ENCODE measurements at regions not wholly inside any gene's neighbourhood (a gene's known extent, or its start where the extent isn't known, plus 50 kb on each side); places are given as distances from the start of the nearest gene placed in this dataset.

DNA sequence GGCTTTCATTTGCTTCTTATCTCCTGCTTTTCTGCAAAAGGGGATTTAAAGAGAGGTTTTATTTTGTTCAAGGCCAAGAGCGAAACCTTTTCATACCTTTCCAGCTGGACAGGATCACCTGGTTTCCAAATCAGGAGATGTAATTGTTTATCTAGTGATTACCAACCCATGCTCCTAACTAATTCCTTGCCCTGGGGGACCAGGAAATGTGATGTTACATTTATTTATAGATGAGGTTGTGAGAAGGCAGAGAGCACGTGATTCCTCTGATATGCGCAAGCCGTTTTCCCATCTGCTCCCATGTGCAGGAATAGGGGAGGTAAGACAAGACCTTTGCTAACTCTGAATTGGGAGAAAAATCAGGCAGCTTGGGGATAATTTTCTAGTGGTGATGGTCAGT lies 507.2 kb upstream of the LARGE1 start:
- no peaks in the 10 kb centered on the region for H3K36me3 ChIP-seq (replicated peaks in 1 of 2; ENCODE audit: control extremely low read depth in 1 of 2, control insufficient read depth in 1 of 2, extremely low read depth in 1 of 2, insufficient read depth in 2 of 2, low read length in 1 of 2)
- TF ChIP-seq EZH2 (IDR thresholded peaks at IDR 0.05; ENCODE audit: borderline replicate concordance, insufficient read depth, low read depth, low read length, poor library complexity, severe bottlenecking) = no peak
- TF ChIP-seq, protein P1, sequence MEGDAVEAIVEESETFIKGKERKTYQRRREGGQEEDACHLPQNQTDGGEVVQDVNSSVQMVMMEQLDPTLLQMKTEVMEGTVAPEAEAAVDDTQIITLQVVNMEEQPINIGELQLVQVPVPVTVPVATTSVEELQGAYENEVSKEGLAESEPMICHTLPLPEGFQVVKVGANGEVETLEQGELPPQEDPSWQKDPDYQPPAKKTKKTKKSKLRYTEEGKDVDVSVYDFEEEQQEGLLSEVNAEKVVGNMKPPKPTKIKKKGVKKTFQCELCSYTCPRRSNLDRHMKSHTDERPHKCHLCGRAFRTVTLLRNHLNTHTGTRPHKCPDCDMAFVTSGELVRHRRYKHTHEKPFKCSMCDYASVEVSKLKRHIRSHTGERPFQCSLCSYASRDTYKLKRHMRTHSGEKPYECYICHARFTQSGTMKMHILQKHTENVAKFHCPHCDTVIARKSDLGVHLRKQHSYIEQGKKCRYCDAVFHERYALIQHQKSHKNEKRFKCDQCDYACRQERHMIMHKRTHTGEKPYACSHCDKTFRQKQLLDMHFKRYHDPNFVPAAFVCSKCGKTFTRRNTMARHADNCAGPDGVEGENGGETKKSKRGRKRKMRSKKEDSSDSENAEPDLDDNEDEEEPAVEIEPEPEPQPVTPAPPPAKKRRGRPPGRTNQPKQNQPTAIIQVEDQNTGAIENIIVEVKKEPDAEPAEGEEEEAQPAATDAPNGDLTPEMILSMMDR (IDR thresholded peaks at IDR 0.05) = no peak
- no peak overlapping the region for H3K4me2 ChIP-seq (replicated peaks; ENCODE audit: low read depth, low read length, poor library complexity, severe bottlenecking)
- H3K27me3 Mint-ChIP-seq = no peaks in the 10 kb centered on the region
- peaks cover 0 to 4% (median 1%) of the 10 kb centered on the region in 3 donors for H3K9me3 ChIP-seq (ENCODE audit: control extremely low read depth in 1 of 3, control insufficient read depth in 2 of 3, insufficient read depth in 1 of 3, low read length in 2 of 3)
- no peak overlapping the region for H3K27ac ChIP-seq (ENCODE audit: low read length in 2 of 2)
- no peaks in the 10 kb centered on the region for H3K27me3 ChIP-seq (replicated peaks in 1 of 4; ENCODE audit: control extremely low read depth in 1 of 4, control insufficient read depth in 3 of 4, insufficient read depth in 4 of 4, low read length in 3 of 4)
- 81% methylated on average over 3 of the region's 4 CpGs for WGBS (ENCODE audit: insufficient coverage)
- no peak overlapping the region for H3K4me3 Mint-ChIP-seq
- peaks cover 5% of the 10 kb centered on the region for H3K9me3 Mint-ChIP-seq (ENCODE audit: insufficient read depth)
- ChIA-PET POLR2A (no interaction called here), CTCF (no interaction called here)
- no peak overlapping the region for H3K4me3 ChIP-seq (ENCODE audit: control extremely low read depth in 1 of 5, extremely low read depth in 1 of 5, insufficient read depth in 1 of 5, low read depth in 2 of 5, low read length in 4 of 5)
- no peaks in the 10 kb centered on the region for H4K20me1 ChIP-seq (ENCODE audit: control insufficient read depth, insufficient read depth, low read length, poor library complexity, severe bottlenecking)
- H3K4me1 Mint-ChIP-seq = no peaks in the 10 kb centered on the region
- H3K79me2 ChIP-seq (ENCODE audit: control insufficient read depth, insufficient read depth, low read length) = no peaks in the 10 kb centered on the region
- ATAC-seq (ENCODE audit: low read depth) (no peak), DNase-seq (no peak)
- no peak overlapping the region for H2AFZ ChIP-seq (ENCODE audit: insufficient read depth, low read depth, low read length, poor library complexity, severe bottlenecking)
- H3K4me1 ChIP-seq (ENCODE audit: control insufficient read depth in 2 of 2, insufficient read depth in 2 of 2, low read length in 2 of 2) = no peaks in the 10 kb centered on the region
- H3K27ac Mint-ChIP-seq = no peak overlapping the region
- intact Hi-C loops (cut with micrococcal nuclease) = no loop called here
- H3K9ac ChIP-seq (ENCODE audit: low read length) = no peak overlapping the region

DNA sequence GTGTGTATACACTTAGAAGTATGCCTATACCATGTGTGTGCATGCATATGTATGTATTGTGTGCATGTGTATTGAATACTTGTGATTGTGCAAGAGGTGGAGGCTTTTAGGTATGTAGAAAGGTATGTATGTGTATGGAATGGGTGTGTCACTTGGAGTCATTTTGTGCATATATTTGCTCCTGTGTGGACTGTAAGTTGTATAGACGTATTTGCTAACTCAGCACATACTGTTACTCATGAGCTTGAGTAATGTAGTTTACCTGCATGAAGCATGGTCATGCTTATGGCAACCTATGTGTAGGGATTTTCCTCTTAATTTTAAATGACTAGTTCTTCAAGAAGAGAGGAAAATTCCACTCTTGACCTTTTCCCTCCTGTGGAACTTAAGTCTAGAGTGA lies 507.6 kb upstream of the LARGE1 start:
- H3K27ac ChIP-seq (ENCODE audit: low read length in 2 of 2) = no peak overlapping the region
- no peak overlapping the region for H3K27ac Mint-ChIP-seq
- no peak for DNase-seq
- H3K4me3 Mint-ChIP-seq = no peak overlapping the region
- peaks cover 0 to 4% (median 1%) of the 10 kb centered on the region in 3 donors for H3K9me3 ChIP-seq (ENCODE audit: control extremely low read depth in 1 of 3, control insufficient read depth in 2 of 3, insufficient read depth in 1 of 3, low read length in 2 of 3)
- H3K4me2 ChIP-seq (replicated peaks; ENCODE audit: low read depth, low read length, poor library complexity, severe bottlenecking) = no peak overlapping the region
- ChIA-PET POLR2A (no interaction called here), CTCF (no interaction called here)
- no peak overlapping the region for H3K4me3 ChIP-seq (ENCODE audit: control extremely low read depth in 1 of 5, extremely low read depth in 1 of 5, insufficient read depth in 1 of 5, low read depth in 2 of 5, low read length in 4 of 5)
- no peak overlapping the region for H2AFZ ChIP-seq (ENCODE audit: insufficient read depth, low read depth, low read length, poor library complexity, severe bottlenecking)
- H4K20me1 ChIP-seq (ENCODE audit: control insufficient read depth, insufficient read depth, low read length, poor library complexity, severe bottlenecking) = no peaks in the 10 kb centered on the region
- H3K4me1 ChIP-seq (ENCODE audit: control insufficient read depth in 2 of 2, insufficient read depth in 2 of 2, low read length in 2 of 2) = no peaks in the 10 kb centered on the region
- no peaks in the 10 kb centered on the region for H3K79me2 ChIP-seq (ENCODE audit: control insufficient read depth, insufficient read depth, low read length)
- no peaks in the 10 kb centered on the region for H3K27me3 Mint-ChIP-seq
- H3K36me3 ChIP-seq (replicated peaks in 1 of 2; ENCODE audit: control extremely low read depth in 1 of 2, control insufficient read depth in 1 of 2, extremely low read depth in 1 of 2, insufficient read depth in 2 of 2, low read length in 1 of 2) = no peaks in the 10 kb centered on the region
- intact Hi-C loops (cut with micrococcal nuclease) = no loop called here
- H3K27me3 ChIP-seq (replicated peaks in 1 of 4; ENCODE audit: control extremely low read depth in 1 of 4, control insufficient read depth in 3 of 4, insufficient read depth in 4 of 4, low read length in 3 of 4) = no peaks in the 10 kb centered on the region
- no peak for TF ChIP-seq EZH2 (IDR thresholded peaks at IDR 0.05; ENCODE audit: borderline replicate concordance, insufficient read depth, low read depth, low read length, poor library complexity, severe bottlenecking)
- TF ChIP-seq, protein P1 (IDR thresholded peaks at IDR 0.05) = no peak
- no peaks in the 10 kb centered on the region for H3K4me1 Mint-ChIP-seq
- ATAC-seq (ENCODE audit: low read depth) = no peak
- H3K9me3 Mint-ChIP-seq (ENCODE audit: insufficient read depth) = peaks cover 5% of the 10 kb centered on the region
- no peak overlapping the region for H3K9ac ChIP-seq (ENCODE audit: low read length)
- no CpG with 5 or more reads among the region's 1 CpG for WGBS (ENCODE audit: insufficient coverage)

Measured in B cell (primary cell).